HG03097 (cell line): ENCODE measurements at regions not wholly inside any gene's neighbourhood (a gene's known extent, or its start where the extent isn't known, plus 50 kb on each side); places are given as distances from the start of the nearest gene placed in this dataset.

ENCODE experiments used
- ATAC-seq: cut with Tn5 transposase; IDR thresholded peaks from one replicate; pipeline ENCODE4 v1.9.1; 2021; ENCODE audit not compliant: unreplicated experiment, low FRiP score

DNA sequence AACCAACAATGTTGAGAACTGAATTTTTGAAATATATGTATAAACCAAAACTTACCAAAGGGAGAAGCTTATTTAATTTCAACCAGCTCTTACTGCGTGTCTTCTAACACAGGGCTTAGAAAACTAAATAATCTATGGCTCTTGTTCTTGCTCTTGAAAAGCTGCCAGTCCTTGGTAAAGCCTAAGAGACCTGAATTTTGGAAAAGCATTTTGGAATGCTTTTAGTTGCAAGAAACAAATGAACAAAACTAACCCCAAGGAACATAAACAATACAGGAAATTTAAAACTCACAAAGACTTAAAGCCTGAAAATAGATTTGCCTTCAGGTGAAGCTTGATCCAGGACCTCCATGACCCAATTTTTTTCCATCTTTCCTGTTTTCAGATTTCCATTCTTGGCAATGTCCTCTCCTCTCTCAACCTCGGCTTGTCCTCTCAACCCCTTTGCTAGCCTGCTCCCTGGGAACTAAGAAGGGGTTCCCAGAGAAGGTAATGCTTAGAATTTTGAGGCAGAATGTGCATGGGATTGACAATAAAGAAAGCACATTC lies 169.8 kb upstream of the NCK2 start:
- ATAC-seq, result no peak

- no peak for ATAC-seq
Measured at GRCh38 chr2:105573910-105574655, 170.6 kb upstream of the NCK2 start.

- ATAC-seq, result no peak
Measured at GRCh38 chr2:105573490-105573889, 171.2 kb upstream of the NCK2 start.

- ATAC-seq, result no peak
Measured at GRCh38 chr2:105571445-105571987, 172.7 kb upstream of the FHL2 start.

GRCh38 chr2:105570757-105571156 lies 171.9 kb upstream of the FHL2 start:
- ATAC-seq, result no peak

GRCh38 chr2:105570326-105570725 lies 171.5 kb upstream of the FHL2 start:
- ATAC-seq, result no peak

- no peak for ATAC-seq
Measured at GRCh38 chr2:105569606-105570005, 170.8 kb upstream of the FHL2 start.

- ATAC-seq, result no peak
Measured at GRCh38 chr2:105567996-105568494, 169.2 kb upstream of the FHL2 start.

- ATAC-seq, result no peak
Measured at GRCh38 chr2:105563000-105563719, 164.3 kb upstream of the FHL2 start.

- ATAC-seq, result no peak
Measured at GRCh38 chr2:105561401-105561800, 162.6 kb upstream of the FHL2 start.

- no peak for ATAC-seq
Measured at GRCh38 chr2:105560157-105560556, 161.3 kb upstream of the FHL2 start.

GRCh38 chr2:105557021-105557920 lies 158.4 kb upstream of the FHL2 start:
- ATAC-seq, result no peak

- ATAC-seq, result no peak
Measured at GRCh38 chr2:105556366-105556765, 157.5 kb upstream of the FHL2 start.

- ATAC-seq, result no peak
Measured at GRCh38 chr2:105554235-105554634, 155.4 kb upstream of the FHL2 start.

DNA sequence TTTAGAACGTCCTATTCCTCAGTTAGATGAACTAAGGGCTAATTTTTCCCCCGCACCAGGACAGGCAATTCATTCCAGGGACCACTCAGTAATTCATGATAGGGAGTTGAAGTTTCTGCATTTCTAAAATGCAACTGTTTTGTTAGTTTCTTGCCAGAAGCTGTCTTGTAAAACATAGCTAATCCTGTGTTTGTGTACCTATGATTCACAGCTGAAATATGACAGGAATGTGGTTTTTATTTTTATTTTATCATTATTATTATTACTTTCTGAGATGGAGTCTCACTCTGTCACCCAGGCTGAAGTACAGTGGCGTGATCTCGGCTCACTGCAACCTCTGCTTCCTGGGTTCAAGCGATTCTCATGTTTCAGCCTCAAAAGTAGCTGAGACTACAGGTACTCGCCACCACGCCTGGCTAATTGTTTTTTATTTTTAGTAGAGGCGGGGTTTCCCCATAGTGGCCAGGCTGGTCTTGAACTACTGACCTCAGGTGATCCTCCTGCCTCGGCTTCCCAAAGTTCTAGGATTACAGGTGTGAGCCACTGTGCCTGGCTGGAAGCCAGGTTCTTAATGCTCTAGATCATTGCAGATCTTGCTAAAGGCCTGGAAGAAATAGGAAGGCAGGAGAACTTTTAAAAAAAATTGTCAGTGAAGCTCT lies 154.8 kb upstream of the FHL2 start:
- ATAC-seq, result no peak

GRCh38 chr2:105546628-105546974 lies 147.8 kb upstream of the FHL2 start:
- ATAC-seq, result no peak

DNA sequence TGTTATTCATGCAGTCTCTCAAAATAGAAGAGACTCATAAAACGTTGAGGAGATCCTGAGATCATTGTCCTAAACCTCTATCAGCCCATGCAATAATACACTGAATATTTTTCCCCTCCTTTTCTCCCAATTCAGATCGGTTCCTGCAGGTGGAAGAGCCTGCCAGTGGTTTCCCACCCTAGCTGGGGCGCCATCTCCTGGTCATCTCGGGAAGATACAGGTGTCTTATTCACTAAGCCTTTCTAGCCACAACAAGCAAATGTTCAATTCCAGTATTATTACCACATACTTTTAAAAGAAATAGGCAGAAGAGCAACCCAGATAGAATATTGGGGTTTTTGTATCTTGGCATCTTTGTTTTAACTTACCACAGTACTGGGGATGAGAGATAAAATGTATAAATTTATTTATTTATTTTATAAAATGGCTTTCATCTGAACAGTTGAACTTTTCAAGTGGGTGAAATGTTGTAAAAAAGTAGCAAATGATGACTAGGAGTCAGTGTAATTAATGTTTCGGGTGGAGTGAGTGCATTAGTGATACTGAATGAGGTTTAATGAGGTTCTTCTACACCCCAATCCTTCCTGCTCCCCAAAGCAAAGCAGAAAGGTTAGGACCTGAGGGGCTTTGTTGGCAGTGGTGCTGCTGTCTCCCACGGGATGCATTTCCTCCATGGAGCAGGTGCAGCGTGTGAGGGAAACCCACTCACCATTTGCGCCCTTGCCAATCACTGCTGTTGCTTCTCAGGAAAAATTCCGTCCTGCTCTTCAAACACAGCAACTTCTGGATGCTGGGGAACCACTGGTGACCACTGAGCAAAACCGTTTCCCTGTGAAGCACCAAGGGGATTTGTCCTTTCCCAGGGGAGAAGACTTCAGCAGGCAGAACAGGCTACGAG lies 147.1 kb upstream of the FHL2 start:
- ATAC-seq, result no peak

DNA sequence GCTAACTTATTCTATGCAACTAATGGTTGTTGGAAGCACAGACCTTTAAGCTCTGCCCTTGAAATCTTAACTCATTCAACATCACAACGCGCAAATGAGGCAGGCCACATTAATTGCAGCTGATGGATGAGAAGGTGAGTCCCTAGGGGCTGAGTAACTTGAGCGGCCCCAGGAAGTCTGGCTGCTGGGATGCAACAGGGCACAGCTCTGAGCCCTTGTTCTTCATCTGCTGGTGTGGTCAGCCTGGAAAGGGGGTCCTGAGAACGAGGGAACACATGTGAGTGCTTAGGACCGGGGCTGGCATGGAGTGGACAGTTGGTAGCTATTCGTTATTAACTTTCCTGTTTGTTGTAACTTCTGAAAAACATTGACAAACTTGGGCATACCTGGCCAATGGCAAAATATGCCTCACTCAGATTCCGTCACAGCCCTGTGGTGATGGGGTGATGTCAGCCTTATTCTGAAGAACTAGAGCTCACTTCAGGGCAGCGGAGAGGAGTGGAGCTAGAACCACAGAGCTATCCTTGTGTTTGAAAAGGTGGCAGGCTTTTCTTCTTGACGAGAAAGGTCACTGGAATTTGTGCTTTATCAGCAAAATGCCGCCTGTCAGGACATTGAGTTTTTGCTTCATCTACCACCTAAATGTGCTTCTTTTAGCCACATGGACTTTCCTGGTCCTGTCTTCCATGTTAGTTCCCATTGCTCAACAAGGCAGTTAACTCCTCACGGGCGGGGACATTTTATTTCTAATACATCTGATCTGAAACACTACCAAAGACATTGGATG lies 145.9 kb upstream of the FHL2 start:
- no peak for ATAC-seq
